NCI-H345 (cell line): ENCODE measurements at regions not wholly inside any gene's neighbourhood (a gene's known extent, or its start where the extent isn't known, plus 50 kb on each side); places are given as distances from the start of the nearest gene placed in this dataset.

Experiments
- DNase-seq: peaks from one replicate; lab custom pipeline; 2025; lab: John Stamatoyannopoulos, UW

- DNase-seq = no peak
These were observed 161.8 kb upstream of the MAP1B start for GRCh38 chr5:71945436-71945835.

GRCh38 chr5:71946343-71947030 is 160.8 kb upstream of the MAP1B start:
- DNase-seq = no peak

- DNase-seq = no peak
These were observed 159.1 kb upstream of the MAP1B start for GRCh38 chr5:71948206-71948605.

- no peak for DNase-seq
These were observed 157.5 kb upstream of the MAP1B start for GRCh38 chr5:71949772-71950171.

GRCh38 chr5:71953866-71954265 is 153.4 kb upstream of the MAP1B start:
- no peak for DNase-seq

GRCh38 chr5:71954329-71954728 is 152.9 kb upstream of the MAP1B start:
- no peak for DNase-seq

GRCh38 chr5:71955723-71956122 is 151.6 kb upstream of the MAP1B start:
- DNase-seq = no peak

- no peak for DNase-seq
These were observed 149.9 kb upstream of the MAP1B start for GRCh38 chr5:71957292-71957898.

GRCh38 chr5:71960195-71960594 is 147.1 kb upstream of the MAP1B start:
- no peak for DNase-seq

GRCh38 chr5:71961786-71962185 is 145.5 kb upstream of the MAP1B start:
- DNase-seq = no peak

GRCh38 chr5:71969460-71969859 is 137.8 kb upstream of the MAP1B start:
- no peak for DNase-seq

- DNase-seq = no peak
These were observed 135.4 kb upstream of the MAP1B start for GRCh38 chr5:71971862-71972261.

- no peak for DNase-seq
These were observed 134.3 kb upstream of the MAP1B start for GRCh38 chr5:71972777-71973473.

GRCh38 chr5:71973563-71973962 is 133.7 kb upstream of the MAP1B start:
- no peak for DNase-seq

GRCh38 chr5:71974165-71974564 is 133.1 kb upstream of the MAP1B start:
- DNase-seq = no peak

- DNase-seq = no peak
These were observed 132.7 kb upstream of the MAP1B start for GRCh38 chr5:71974622-71975021.

GRCh38 chr5:71976449-71976848 is 130.8 kb upstream of the MAP1B start:
- no peak for DNase-seq

GRCh38 chr5:71977311-71977710 is 130.0 kb upstream of the MAP1B start:
- DNase-seq = no peak

- DNase-seq = no peak
These were observed 129.1 kb upstream of the MAP1B start for GRCh38 chr5:71978216-71978615.

GRCh38 chr5:71982717-71983395 is 124.4 kb upstream of the MAP1B start:
- no peak for DNase-seq

- DNase-seq = no peak
These were observed 121.2 kb upstream of the MAP1B start for GRCh38 chr5:71986101-71986500.

GRCh38 chr5:71988808-71989207 is 118.5 kb upstream of the MAP1B start:
- no peak for DNase-seq

GRCh38 chr5:71993600-71993999 is 113.7 kb upstream of the MAP1B start:
- no peak for DNase-seq
